H1 (cell line): ENCODE measurements at regions not wholly inside any gene's neighbourhood (a gene's known extent, or its start where the extent isn't known, plus 50 kb on each side); places are given as distances from the start of the nearest gene placed in this dataset.
A peak's percentile ranks its signal among the peaks of the same experiment; 100 is the strongest.

Experiments
- CHD2 ChIP-seq: IDR thresholded peaks from 2 replicates; pipeline ENCODE4 v1.6.1; 2012; ENCODE audit warnings: low read length, improper control_type of control experiment
- CTCF ChIP-seq, 3 experiments: IDR thresholded peaks; 1 replicate in 2 of 3; 2 replicates in 1 of 3; pipeline versions ENCODE4 v1.5.1 to v1.6.1; 2011; ENCODE audit warnings: low read length in 3 of 3, mild to moderate bottlenecking in 3 of 3, inconsistent platforms in 2 of 3, low read depth in 1 of 3, moderate library complexity in 1 of 3; ENCODE audit not compliant: insufficient read depth in 1 of 3; ENCODE audit errors: control extremely low read depth in 1 of 3
- EGR1 ChIP-seq: IDR thresholded peaks from 2 replicates; pipeline ENCODE4 v1.6.1; 2011; ENCODE audit warnings: low read depth, low read length, borderline replicate concordance
- EZH2 ChIP-seq: fragments of 200-600 bp; sonication (generic); IDR thresholded peaks from 2 replicates; pipeline ENCODE4 v1.7.1; 2012; ENCODE audit warnings: low read depth, mild to moderate bottlenecking, moderate library complexity, low read length, inconsistent platforms; ENCODE audit not compliant: severe bottlenecking
- GABPA ChIP-seq: IDR thresholded peaks from 2 replicates; pipeline ENCODE4 v1.6.1; 2011; ENCODE audit warnings: mild to moderate bottlenecking, low read length, moderate library complexity, borderline replicate concordance; ENCODE audit not compliant: insufficient read depth
- GTF2F1 ChIP-seq: IDR thresholded peaks from 2 replicates; pipeline ENCODE4 v1.6.1; 2012; ENCODE audit warnings: low read depth, low read length, improper control_type of control experiment, borderline replicate concordance
- POLR2A ChIP-seq, 2 experiments: IDR thresholded peaks; 1 replicate in 1 of 2; 2 replicates in 1 of 2; pipeline ENCODE4 v1.6.1; 2011; ENCODE audit warnings: low read depth in 2 of 2, low read length in 2 of 2, mild to moderate bottlenecking in 2 of 2; ENCODE audit errors: control extremely low read depth in 1 of 2
- POLR2AphosphoS5 ChIP-seq: IDR thresholded peaks from 2 replicates; pipeline ENCODE4 v1.6.1; 2011; ENCODE audit warnings: low read depth, low read length
- RAD21 ChIP-seq, 2 experiments: IDR thresholded peaks in 1 of 2; conservative IDR thresholded peaks in 1 of 2; 2 replicates each; pipeline ENCODE4 v1.6.1; 2011; ENCODE audit warnings: low read depth in 2 of 2, low read length in 2 of 2, improper control_type of control experiment in 1 of 2, inconsistent platforms in 1 of 2, mild to moderate bottlenecking in 1 of 2, moderate library complexity in 1 of 2
- RFX5 ChIP-seq: IDR thresholded peaks from 2 replicates; pipeline ENCODE4 v1.6.1; 2011; ENCODE audit warnings: low read depth, low read length, improper control_type of control experiment, borderline replicate concordance
- SAP30 ChIP-seq: fragments of 300-600 bp; sonication (generic); IDR thresholded peaks from 2 replicates; pipeline ENCODE4 v1.7.1; 2012; ENCODE audit warnings: low read length, moderate library complexity, mild to moderate bottlenecking, inconsistent platforms; ENCODE audit not compliant: insufficient read depth, insufficient replicate concordance
- SP1 ChIP-seq: IDR thresholded peaks from 2 replicates; pipeline ENCODE4 v1.6.1; 2011; ENCODE audit warnings: low read depth, low read length
- SP2 ChIP-seq: IDR thresholded peaks from 2 replicates; pipeline ENCODE4 v1.6.1; 2012; ENCODE audit warnings: mild to moderate bottlenecking, low read length, inconsistent platforms
- YY1 ChIP-seq: IDR thresholded peaks from 2 replicates; pipeline ENCODE4 v1.6.1; 2011; ENCODE audit warnings: low read depth, mild to moderate bottlenecking, low read length

DNA sequence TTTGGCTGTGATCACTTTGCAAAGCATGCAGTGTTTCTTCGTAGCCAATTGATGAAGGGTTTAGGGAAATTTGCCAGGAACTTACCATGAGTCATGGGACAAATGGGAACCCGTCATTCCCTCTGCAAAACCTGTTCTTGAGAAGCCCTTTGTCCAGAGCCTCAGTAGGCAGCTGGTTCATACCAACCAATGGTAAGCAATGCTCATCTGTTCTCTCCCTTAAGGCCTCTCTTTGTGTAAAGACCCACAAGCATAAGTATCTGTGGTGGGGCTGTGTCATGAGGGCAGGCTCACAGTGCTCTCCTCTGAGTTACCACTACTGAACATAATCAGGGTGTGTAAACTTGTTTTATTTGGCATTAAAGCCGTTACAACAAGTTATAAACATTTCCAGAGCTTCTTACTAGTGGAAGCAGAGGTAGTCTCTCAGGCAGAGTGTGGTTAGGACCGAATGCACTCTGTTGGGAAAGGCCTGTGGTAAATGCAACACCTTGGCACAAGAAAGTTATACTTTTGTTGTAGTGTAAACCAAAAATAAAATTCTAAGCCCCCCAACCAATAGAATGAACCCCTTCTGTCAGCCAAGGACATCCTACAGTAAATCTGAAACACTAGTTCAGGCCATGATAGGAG lies 119.8 kb downstream of the SINHCAF start:
- TF ChIP-seq CTCF (IDR thresholded peaks at IDR 0.05; ENCODE audit: control extremely low read depth in 1 of 3, insufficient read depth in 1 of 3, low read depth in 1 of 3, low read length in 3 of 3) (no peak), YY1 (no peak), GTF2F1 (no peak), SP1 (no peak), SP2 (no peak), RAD21 (IDR thresholded peaks at IDR 0.05 in 1 of 2, conservative IDR thresholded peaks at IDR 0.05 in 1 of 2; ENCODE audit: low read depth in 2 of 2, low read length in 2 of 2) (no peak), CHD2 (0 out of 2 replicates have a peak, but pooled peaks have one; percentile 14), SAP30 (no peak), RFX5 (no peak), POLR2A (IDR thresholded peaks at IDR 0.05; ENCODE audit: control extremely low read depth in 1 of 2, low read depth in 2 of 2, low read length in 2 of 2) (peak in 1 of 2 experiments; percentile 40; a peak in 1 of 3 replicates), GABPA (no peak), EZH2 (no peak), POLR2AphosphoS5 (no peak), EGR1 (no peak)
